SK-N-SH (cell line): ENCODE measurements at regions not wholly inside any gene's neighbourhood (a gene's known extent, or its start where the extent isn't known, plus 50 kb on each side); places are given as distances from the start of the nearest gene placed in this dataset.

ENCODE experiments used
- CTCF ChIA-PET: fragments of 300-600, 350-600 bp; formaldehyde crosslinking; extraction: SDS; loops from one replicate; lab custom pipeline; 2021; lab: Yijun Ruan, JAX
- POLR2A ChIA-PET: fragments of 350-600 bp; sonication (Branson Sonifier 250); formaldehyde crosslinking; extraction: SDS; loops from one replicate; lab custom pipeline; 2020; ENCODE audit warnings: antibody characterized with exemption, inconsistent platforms; lab: Yijun Ruan, JAX
- DNase-seq: peaks from one replicate; pipeline ENCODE4 v3.0.0; 2012
- H2AFZ ChIP-seq: fragments of 200-600 bp; sonication (generic); 2 replicates; pipeline ENCODE4 v1.8.1; 2016; ENCODE audit warnings: antibody characterized with exemption, mild to moderate bottlenecking, low read depth
- H3F3A ChIP-seq: fragments of 200-600 bp; sonication (generic); replicated peaks from 2 replicates; pipeline ENCODE3; 2016; ENCODE audit warnings: antibody characterized with exemption, mild to moderate bottlenecking; ENCODE audit not compliant: insufficient read depth
- H3K27ac ChIP-seq, 2 experiments: fragments of 200-500 bp in 1 of 2; fragments of 200-600 bp in 1 of 2; sonication (Bioruptor generic) in 1 of 2; sonication (generic), shearing (Covaris generic) in 1 of 2; 2 replicates each; pipeline versions ENCODE4 v1.5.1 to v1.6.1; 2014 to 2016; ENCODE audit warnings: low read depth in 2 of 2, inconsistent platforms in 1 of 2, low read length in 1 of 2, mild to moderate bottlenecking in 1 of 2, mixed read lengths in 1 of 2
- H3K27me3 ChIP-seq: fragments of 200-600 bp; sonication (generic), shearing (Covaris generic); 2 replicates; pipeline ENCODE4 v1.6.1; 2016; ENCODE audit warnings: mixed run types; ENCODE audit not compliant: insufficient read depth
- H3K36me3 ChIP-seq, 2 experiments: fragments of 200-500 bp in 1 of 2; fragments of 200-600 bp in 1 of 2; sonication (Bioruptor generic) in 1 of 2; sonication (generic) in 1 of 2; replicated peaks in 1 of 2; 2 replicates each; pipeline versions ENCODE3 to v1.5.1; 2014 to 2016; ENCODE audit warnings: low read length in 1 of 2, mild to moderate bottlenecking in 1 of 2; ENCODE audit not compliant: insufficient read depth in 2 of 2, control insufficient read depth in 1 of 2
- H3K4me1 ChIP-seq, 2 experiments: fragments of 200-500 bp in 1 of 2; fragments of 200-600 bp in 1 of 2; sonication (Bioruptor generic) in 1 of 2; sonication (generic), shearing (Covaris generic) in 1 of 2; 2 replicates each; pipeline versions ENCODE4 v1.5.1 to v1.6.1; 2014 to 2016; ENCODE audit warnings: low read depth in 1 of 2, low read length in 1 of 2, mixed run types in 1 of 2; ENCODE audit not compliant: insufficient read depth in 2 of 2, control insufficient read depth in 1 of 2
- H3K4me2 ChIP-seq: fragments of 200-600 bp; sonication (generic), shearing (Covaris generic); 2 replicates; pipeline ENCODE4 v1.6.1; 2017; ENCODE audit warnings: mixed run types
- H3K4me3 ChIP-seq, 2 experiments: fragments of 200-500 bp in 1 of 2; fragments of 200-600 bp in 1 of 2; sonication (Bioruptor generic) in 1 of 2; sonication (generic), shearing (Covaris generic) in 1 of 2; 2 replicates each; pipeline versions ENCODE4 v1.5.1 to v1.8.1; 2014 to 2016; ENCODE audit warnings: low read depth in 2 of 2, inconsistent platforms in 1 of 2, low read length in 1 of 2, mild to moderate bottlenecking in 1 of 2, mixed read lengths in 1 of 2, moderate library complexity in 1 of 2
- H3K79me2 ChIP-seq: fragments of 200-600 bp; sonication (generic); 2 replicates; pipeline ENCODE4 v1.8.1; 2017; ENCODE audit warnings: mild to moderate bottlenecking; ENCODE audit not compliant: insufficient read depth
- H3K9ac ChIP-seq: fragments of 200-600 bp; sonication (generic); 2 replicates; pipeline ENCODE4 v1.6.1; 2017; ENCODE audit warnings: mixed run types
- H3K9me2 ChIP-seq: fragments of 200-600 bp; sonication (generic); 2 replicates; pipeline ENCODE4 v1.6.1; 2017; ENCODE audit warnings: mixed run types
- H3K9me3 ChIP-seq: fragments of 200-600 bp; sonication (generic); 2 replicates; pipeline ENCODE4 v1.6.1; 2017; ENCODE audit warnings: mixed run types, mild to moderate bottlenecking, moderate library complexity
- H4K20me1 ChIP-seq: fragments of 200-600 bp; sonication (generic); 2 replicates; pipeline ENCODE4 v1.6.1; 2017; ENCODE audit warnings: mild to moderate bottlenecking, mixed run types; ENCODE audit not compliant: insufficient read depth
- CHD2 ChIP-seq: fragments of 150-350 bp; IDR thresholded peaks from 2 replicates; pipeline ENCODE4 v1.6.1; 2018; ENCODE audit warnings: low read length; ENCODE audit not compliant: partially characterized antibody
- EP300 ChIP-seq, 2 experiments: IDR thresholded peaks; 2 replicates each; pipeline versions ENCODE4 v1.4.0 to v1.6.1; 2012; ENCODE audit warnings: borderline replicate concordance in 1 of 2, low read depth in 1 of 2, low read length in 1 of 2
- FOXJ3 ChIP-seq: sonication (generic); formaldehyde crosslinking; IDR thresholded peaks from 2 replicates; pipeline ENCODE4 v1.5.1; 2020; ENCODE audit warnings: mild to moderate bottlenecking, missing genetic modification reagents
- FOXM1 ChIP-seq: IDR thresholded peaks from 2 replicates; pipeline ENCODE4 v1.4.0; 2012; ENCODE audit warnings: low read depth, mild to moderate bottlenecking
- GATA2 ChIP-seq: sonication (generic); formaldehyde crosslinking; IDR thresholded peaks from 2 replicates; pipeline ENCODE4 v1.5.0; 2020; ENCODE audit warnings: mild to moderate bottlenecking, missing genetic modification reagents
- MAX ChIP-seq: IDR thresholded peaks from 2 replicates; pipeline ENCODE4 v1.4.0; 2012; ENCODE audit warnings: low read depth
- MEF2A ChIP-seq: IDR thresholded peaks from 2 replicates; pipeline ENCODE4 v1.4.0; 2012; ENCODE audit warnings: low read depth, borderline replicate concordance
- MXI1 ChIP-seq: IDR thresholded peaks from 2 replicates; pipeline ENCODE4 v1.6.1; 2012; ENCODE audit warnings: mild to moderate bottlenecking, low read depth, low read length, improper control_type of control experiment
- NFIC ChIP-seq: IDR thresholded peaks from 2 replicates; pipeline ENCODE4 v1.4.0; 2012; ENCODE audit warnings: borderline replicate concordance
- PBX3 ChIP-seq: IDR thresholded peaks from 2 replicates; pipeline ENCODE4; 2012
- POLR2AphosphoS5 ChIP-seq: IDR thresholded peaks from 2 replicates; pipeline ENCODE4 v1.6.1; 2012; ENCODE audit warnings: low read depth, low read length
- RAD21 ChIP-seq: IDR thresholded peaks from 2 replicates; pipeline ENCODE4 v1.6.1; 2012; ENCODE audit warnings: mild to moderate bottlenecking, low read length
- REST ChIP-seq: IDR thresholded peaks from 2 replicates; pipeline ENCODE4 v1.6.1; 2012; ENCODE audit warnings: mild to moderate bottlenecking, low read depth, low read length, moderate library complexity
- SIN3A ChIP-seq: IDR thresholded peaks from 2 replicates; pipeline ENCODE4 v1.6.1; 2012; ENCODE audit warnings: low read depth, mild to moderate bottlenecking, low read length, moderate library complexity, borderline replicate concordance
- TAF1 ChIP-seq: IDR thresholded peaks from 2 replicates; pipeline ENCODE4 v1.6.1; 2012; ENCODE audit warnings: low read depth, mild to moderate bottlenecking, low read length, moderate library complexity, borderline replicate concordance
- TCF12 ChIP-seq: IDR thresholded peaks from 2 replicates; pipeline ENCODE4 v1.4.0; 2012
- USF2 ChIP-seq: fragments of 150-350 bp; IDR thresholded peaks from 2 replicates; pipeline ENCODE4 v1.6.1; 2017; ENCODE audit warnings: antibody characterized with exemption, low read length, low read depth, borderline replicate concordance
- YY1 ChIP-seq: IDR thresholded peaks from 2 replicates; pipeline ENCODE4 v1.4.0; 2012; ENCODE audit warnings: low read depth, mild to moderate bottlenecking
- WGBS: methylation state at CpG from one replicate; pipeline ENCODE4 v1.1.6; 2017; ENCODE audit warnings: low lambda C conversion rate; 5-methylcytosine and 5-hydroxymethylcytosine counted together

GRCh38 chr18:3394648-3395047 is 55.3 kb upstream of the TGIF1 start:
- H3K9me3 ChIP-seq = no peaks in the 10 kb centered on the region
- H3K4me1 ChIP-seq = no peaks in the 10 kb centered on the region
- TF ChIP-seq MXI1 = no peak
- TF ChIP-seq RAD21 = no peak
- no peak for TF ChIP-seq MAX
- no peak for TF ChIP-seq USF2
- TF ChIP-seq FOXM1 = no peak
- TF ChIP-seq YY1 = no peak
- TF ChIP-seq TCF12 = no peak
- TF ChIP-seq SIN3A = no peak
- TF ChIP-seq TAF1 = no peak
- no peak for DNase-seq
- CTCF ChIA-PET = interaction anchor here (0.7 kb wide), 1 partner anchor 45 kb away, joined by 3 read pairs; no protein-coding TSS in a partner anchor
- no peaks in the 10 kb centered on the region for H4K20me1 ChIP-seq
- H3K4me2 ChIP-seq = no peak overlapping the region
- POLR2A ChIA-PET = no interaction called here
- H3K27ac ChIP-seq = no peak overlapping the region
- H3K36me3 ChIP-seq = no peaks in the 10 kb centered on the region
- 92% methylated on average over 2 of the region's 5 CpGs for WGBS
- H2AFZ ChIP-seq = no peak overlapping the region
- H3K9ac ChIP-seq = no peak overlapping the region
- H3F3A ChIP-seq = no peaks in the 10 kb centered on the region
- no peaks in the 10 kb centered on the region for H3K27me3 ChIP-seq
- no peaks in the 10 kb centered on the region for H3K79me2 ChIP-seq
- no peak overlapping the region for H3K4me3 ChIP-seq
- no peaks in the 10 kb centered on the region for H3K9me2 ChIP-seq

GRCh38 chr18:3395466-3395865 is 54.5 kb upstream of the TGIF1 start:
- Histone ChIP-seq H3K4me1 (no peaks in the 10 kb centered on the region), H3K79me2 (no peaks in the 10 kb centered on the region), H3K9me2 (no peaks in the 10 kb centered on the region), H3K27me3 (no peaks in the 10 kb centered on the region), H3K9ac (no peak overlapping the region), H3K36me3 (no peaks in the 10 kb centered on the region), H3K27ac (no peak overlapping the region), H3F3A (no peaks in the 10 kb centered on the region), H3K4me3 (no peak overlapping the region), H2AFZ (no peak overlapping the region), H4K20me1 (no peaks in the 10 kb centered on the region), H3K4me2 (no peak overlapping the region), H3K9me3 (no peaks in the 10 kb centered on the region)
- POLR2A ChIA-PET = no interaction called here
- TF ChIP-seq PBX3 (no peak), POLR2AphosphoS5 (no peak), SIN3A (no peak), FOXM1 (no peak), CHD2 (no peak), GATA2 (no peak), EP300 (IDR thresholded peaks at IDR 0.05; ENCODE audit: borderline replicate concordance in 1 of 2, low read depth in 1 of 2, low read length in 1 of 2) (no peak), MEF2A (no peak), NFIC (no peak), REST (no peak), FOXJ3 (no peak)
- DNase-seq = no peak
- CTCF ChIA-PET = no interaction called here
- 62% methylated on average over 2 of the region's 2 CpGs for WGBS
